GM12878 (cell line): ENCODE measurements at regions not wholly inside any gene's neighbourhood (a gene's known extent, or its start where the extent isn't known, plus 50 kb on each side); places are given as distances from the start of the nearest gene placed in this dataset.
"Not testable (repeated sequence)": the region's sequence is repeated elsewhere in the genome, so short reads cannot be mapped to it uniquely, and the experiment has no call there.

ENCODE experiments used
- ATAC-seq: fragments of 200-7000 bp; cut with Tn5 transposase; 3 replicates; pipeline ENCODE4 v1.9.1; 2020; ENCODE audit warnings: mild to moderate bottlenecking, moderate library complexity
- BruUV-seq: library from RNA; stranded (reverse); fragments of 400-500 nt; replicated peaks from 2 replicates; lab custom pipeline; 2021; lab: Mats Ljungman, UMichigan
- CTCF ChIA-PET: fragments of 300-600 bp; sonication (Branson Sonifier 250); formaldehyde crosslinking; extraction: SDS; loops from one replicate; lab custom pipeline; 2021; ENCODE audit warnings: inconsistent platforms; lab: Yijun Ruan, JAX
- POLR2A ChIA-PET: fragments of 350-600 bp; formaldehyde crosslinking; extraction: SDS; loops from one replicate; lab custom pipeline; 2021; ENCODE audit warnings: inconsistent platforms; lab: Charles Lee
- RAD21 ChIA-PET: fragments of 300-600 bp; sonication (Branson Sonifier 250); formaldehyde crosslinking; loops from one replicate; lab custom pipeline; 2023; ENCODE audit warnings: antibody characterized with exemption; ENCODE audit not compliant: unreplicated experiment; lab: Charles Lee
- SMC1A ChIA-PET: fragments of 300-600 bp; sonication (Branson Sonifier 250); formaldehyde crosslinking; loops from one replicate; lab custom pipeline; 2023; ENCODE audit not compliant: unreplicated experiment, uncharacterized antibody; lab: Charles Lee
- DNase-seq: peaks from one replicate; pipeline ENCODE4 v3.0.0-alpha.2; 2011; ENCODE audit warnings: low read depth, low spot score
- FAIRE-seq: peaks from 3 replicates; lab custom pipeline; 2011; peaks lifted over from hg19 to GRCh38; lab: Jason Lieb, UNC
- H2AFZ ChIP-seq: 2 replicates; pipeline ENCODE4 v1.6.0; 2011; ENCODE audit warnings: low read depth, low read length, control low read depth; ENCODE audit not compliant: control insufficient read depth
- H3K27ac ChIP-seq: 2 replicates; pipeline ENCODE4 v1.5.1; 2011; ENCODE audit warnings: control low read depth; ENCODE audit not compliant: control insufficient read depth, insufficient read depth
- H3K27me3 ChIP-seq, 2 experiments: replicated peaks in 1 of 2; 2 replicates each; pipeline versions ENCODE4 v1.6.0 to v1.6.1; 2011; ENCODE audit warnings: low read length in 1 of 2; ENCODE audit not compliant: control insufficient read depth in 2 of 2, insufficient read depth in 2 of 2
- H3K36me3 ChIP-seq, 2 experiments: 2 replicates each; pipeline ENCODE4 v1.5.1; 2011; ENCODE audit warnings: low read length in 1 of 2; ENCODE audit not compliant: control insufficient read depth in 2 of 2, insufficient read depth in 2 of 2
- H3K4me1 ChIP-seq: 2 replicates; pipeline ENCODE4 v1.6.1; 2011; ENCODE audit warnings: mild to moderate bottlenecking, low read length, moderate library complexity, mixed read lengths; ENCODE audit not compliant: control insufficient read depth, insufficient read depth
- H3K4me2 ChIP-seq: 2 replicates; pipeline ENCODE4 v1.6.0; 2011; ENCODE audit warnings: control low read depth; ENCODE audit not compliant: control insufficient read depth, insufficient read depth
- H3K4me3 ChIP-seq: fragments of 200-600 bp; sonication (generic); 2 replicates; pipeline ENCODE4 v1.5.1; 2016
- H3K79me2 ChIP-seq: 2 replicates; pipeline ENCODE4 v1.6.0; 2011; ENCODE audit warnings: low read length; ENCODE audit not compliant: control insufficient read depth, insufficient read depth
- H3K9ac ChIP-seq: 2 replicates; pipeline ENCODE4 v1.8.0; 2011; ENCODE audit warnings: low read length, control low read depth, mixed read lengths; ENCODE audit not compliant: control insufficient read depth, insufficient read depth
- H3K9me3 ChIP-seq: replicated peaks from 3 replicates; pipeline ENCODE4 v1.5.1; 2011; ENCODE audit warnings: mild to moderate bottlenecking, low read length; ENCODE audit not compliant: control insufficient read depth, insufficient read depth
- H4K20me1 ChIP-seq: 2 replicates; pipeline ENCODE4 v1.6.0; 2011; ENCODE audit not compliant: control insufficient read depth, insufficient read depth
- ATF7 ChIP-seq: fragments of 450-650 bp; IDR thresholded peaks from 2 replicates; pipeline ENCODE4 v1.6.1; 2016; ENCODE audit warnings: low read depth, mild to moderate bottlenecking
- ESRRA ChIP-seq: IDR thresholded peaks from 2 replicates; pipeline ENCODE4 v1.6.1; 2012; ENCODE audit warnings: mild to moderate bottlenecking, low read length, improper control_type of control experiment
- IRF4 ChIP-seq: IDR thresholded peaks from 2 replicates; pipeline ENCODE4 v1.6.1; 2011; ENCODE audit warnings: low read depth, low read length
- KDM1A ChIP-seq: fragments of 200-600 bp; sonication (generic); IDR thresholded peaks from 2 replicates; pipeline ENCODE4 v1.6.1; 2016; ENCODE audit warnings: borderline replicate concordance
- NFYB ChIP-seq: IDR thresholded peaks from 2 replicates; pipeline ENCODE4 v1.6.1; 2011; ENCODE audit warnings: low read depth, mild to moderate bottlenecking, low read length, improper control_type of control experiment, moderate library complexity; ENCODE audit not compliant: insufficient read depth
- SRF ChIP-seq, 2 experiments: IDR thresholded peaks; 2 replicates each; pipeline ENCODE4 v1.6.1; 2011; ENCODE audit warnings: low read depth in 2 of 2, low read length in 2 of 2, mild to moderate bottlenecking in 1 of 2, moderate library complexity in 1 of 2
- SUPT20H ChIP-seq: IDR thresholded peaks from 2 replicates; pipeline ENCODE4 v1.6.1; 2011; ENCODE audit warnings: low read depth, mild to moderate bottlenecking, low read length, moderate library complexity, borderline replicate concordance; ENCODE audit not compliant: control insufficient read depth
- YY1 ChIP-seq: IDR thresholded peaks from 2 replicates; pipeline ENCODE4 v1.6.1; 2011; ENCODE audit warnings: low read depth, mild to moderate bottlenecking, low read length
- ZNF384 ChIP-seq: IDR thresholded peaks from 2 replicates; pipeline ENCODE4 v1.6.1; 2012; ENCODE audit warnings: low read depth, mild to moderate bottlenecking, low read length, improper control_type of control experiment, borderline replicate concordance
- WGBS: methylation state at CpG from one replicate; pipeline ENCODE4 v1.1.6; 2016; ENCODE audit warnings: low lambda C conversion rate; ENCODE audit not compliant: insufficient replicate concordance, insufficient coverage; ENCODE audit errors: missing lambda C conversion rate; 5-methylcytosine and 5-hydroxymethylcytosine counted together
- in situ Hi-C: fragments of 300-500 bp; cut with MboI; formaldehyde crosslinking; loops from 9 replicates; pipeline ENCODE4 v1.14.3; 2018; ENCODE audit warnings: mixed read lengths
- intact Hi-C: fragments of 100-400 bp; cut with micrococcal nuclease; formaldehyde crosslinking; loops from one replicate; pipeline ENCODE4 v1.14.2; 2022; ENCODE audit not compliant: unreplicated experiment
- TF ChIP-seq, protein P1 (sequence below): fragments of 450-650 bp; formaldehyde crosslinking; IDR thresholded peaks from 2 replicates; pipeline ENCODE4 v1.5.0; 2022; ENCODE audit warnings: mild to moderate bottlenecking, missing genetic modification characterization
- TF ChIP-seq, protein P2 (sequence below): fragments of 450-650 bp; IDR thresholded peaks from 2 replicates; pipeline ENCODE4 v1.6.1; 2017; ENCODE audit warnings: mild to moderate bottlenecking, moderate library complexity

DNA sequence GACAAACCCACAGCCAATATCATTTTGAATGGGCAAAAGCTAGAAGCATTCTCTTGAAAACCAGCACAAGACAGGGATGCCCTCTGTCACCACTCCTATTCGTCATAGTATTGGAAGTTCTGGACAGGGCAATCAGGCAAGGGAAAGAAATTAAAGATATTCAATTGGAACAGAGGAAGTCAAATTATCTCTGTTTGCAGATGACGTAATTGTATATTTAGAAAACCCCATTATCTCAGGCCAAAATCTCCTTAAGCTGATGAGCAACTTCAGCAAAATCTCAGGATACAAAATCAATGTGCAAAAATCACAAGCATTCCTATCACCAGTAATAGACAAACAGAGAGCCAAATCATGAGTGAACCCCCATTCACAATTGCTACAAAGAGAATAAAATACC is 99.1 kb upstream of the SMLR1 start:
- H3K4me2 ChIP-seq, H3K36me3 ChIP-seq, H3K9ac ChIP-seq, H3K9me3 ChIP-seq, H3K4me3 ChIP-seq, FAIRE-seq, BruUV-seq, CTCF ChIA-PET, in situ Hi-C loops, H2AFZ ChIP-seq, H3K27me3 ChIP-seq, H3K79me2 ChIP-seq, POLR2A ChIA-PET, ATAC-seq, DNase-seq, H3K4me1 ChIP-seq, H4K20me1 ChIP-seq: not testable (repeated sequence)
- 4% methylated on average over 2 of the region's 2 CpGs for WGBS
- SMC1A ChIA-PET = interaction anchor here (1.8 kb wide), 1 partner anchor 97 kb away, joined by 3 read pairs; no protein-coding TSS in a partner anchor
- peak; percentile 42 for TF ChIP-seq ATF7
- TF ChIP-seq, all 136 proteins: peak for 1; not testable (repeated sequence) for 135
- intact Hi-C loops, RAD21 ChIA-PET, H3K27ac ChIP-seq: not testable (repeated sequence)

DNA sequence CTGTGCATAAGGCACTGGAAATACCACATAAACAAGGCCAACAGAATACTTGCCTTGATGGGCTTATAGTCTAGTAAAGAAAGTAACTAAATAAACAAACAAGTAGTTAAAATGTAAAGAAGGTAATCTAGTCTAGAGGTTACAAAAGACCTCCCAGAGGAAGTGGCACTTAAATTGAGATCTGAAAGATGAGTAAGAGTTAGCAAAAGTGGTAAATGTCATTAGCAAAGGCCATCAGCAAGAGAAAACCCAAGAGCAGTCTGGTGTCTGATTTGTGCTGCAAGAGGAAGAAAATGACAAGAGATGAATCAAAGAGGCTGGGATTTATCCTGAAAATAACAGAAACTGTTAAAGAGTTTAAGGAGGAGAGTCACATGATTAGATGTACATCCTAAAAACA is 96.6 kb upstream of the SMLR1 start:
- Histone ChIP-seq H3K27me3 (no peaks in the 10 kb centered on the region), H3K79me2 (no peaks in the 10 kb centered on the region), H3K27ac (no peak overlapping the region), H3K36me3 (no peaks in the 10 kb centered on the region), H2AFZ (no peak overlapping the region), H3K9ac (no peak overlapping the region), H3K4me3 (no peak overlapping the region), H3K4me2 (no peak overlapping the region), H3K4me1 (no peaks in the 10 kb centered on the region), H4K20me1 (no peaks in the 10 kb centered on the region), H3K9me3 (no peaks in the 10 kb centered on the region)
- 0 out of 3 replicates have a peak, but pooled peaks have one; percentile 27 for ATAC-seq
- DNase-seq = no peak
- CTCF ChIA-PET = no interaction called here
- FAIRE-seq = no peak
- SMC1A ChIA-PET = no interaction called here
- RAD21 ChIA-PET = interaction anchor here (0.6 kb wide), 1 partner anchor 436 kb away, joined by 3 read pairs; no protein-coding TSS in a partner anchor
- no TSS peak for BruUV-seq
- intact Hi-C loops (no loop called here), in situ Hi-C loops (no loop called here)
- POLR2A ChIA-PET = no interaction called here
- TF ChIP-seq YY1 (no peak), ESRRA (no peak), NFYB (no peak), ZNF384 (no peak), SUPT20H (no peak), KDM1A (no peak), SRF (IDR thresholded peaks at IDR 0.05; ENCODE audit: low read depth in 2 of 2, low read length in 2 of 2) (no peak), IRF4 (no peak)
- TF ChIP-seq, protein P1, sequence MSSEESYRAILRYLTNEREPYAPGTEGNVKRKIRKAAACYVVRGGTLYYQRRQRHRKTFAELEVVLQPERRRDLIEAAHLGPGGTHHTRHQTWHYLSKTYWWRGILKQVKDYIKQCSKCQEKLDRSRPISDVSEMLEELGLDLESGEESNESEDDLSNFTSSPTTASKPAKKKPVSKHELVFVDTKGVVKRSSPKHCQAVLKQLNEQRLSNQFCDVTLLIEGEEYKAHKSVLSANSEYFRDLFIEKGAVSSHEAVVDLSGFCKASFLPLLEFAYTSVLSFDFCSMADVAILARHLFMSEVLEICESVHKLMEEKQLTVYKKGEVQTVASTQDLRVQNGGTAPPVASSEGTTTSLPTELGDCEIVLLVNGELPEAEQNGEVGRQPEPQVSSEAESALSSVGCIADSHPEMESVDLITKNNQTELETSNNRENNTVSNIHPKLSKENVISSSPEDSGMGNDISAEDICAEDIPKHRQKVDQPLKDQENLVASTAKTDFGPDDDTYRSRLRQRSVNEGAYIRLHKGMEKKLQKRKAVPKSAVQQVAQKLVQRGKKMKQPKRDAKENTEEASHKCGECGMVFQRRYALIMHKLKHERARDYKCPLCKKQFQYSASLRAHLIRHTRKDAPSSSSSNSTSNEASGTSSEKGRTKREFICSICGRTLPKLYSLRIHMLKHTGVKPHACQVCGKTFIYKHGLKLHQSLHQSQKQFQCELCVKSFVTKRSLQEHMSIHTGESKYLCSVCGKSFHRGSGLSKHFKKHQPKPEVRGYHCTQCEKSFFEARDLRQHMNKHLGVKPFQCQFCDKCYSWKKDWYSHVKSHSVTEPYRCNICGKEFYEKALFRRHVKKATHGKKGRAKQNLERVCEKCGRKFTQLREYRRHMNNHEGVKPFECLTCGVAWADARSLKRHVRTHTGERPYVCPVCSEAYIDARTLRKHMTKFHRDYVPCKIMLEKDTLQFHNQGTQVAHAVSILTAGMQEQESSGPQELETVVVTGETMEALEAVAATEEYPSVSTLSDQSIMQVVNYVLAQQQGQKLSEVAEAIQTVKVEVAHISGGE (CRISPR knock-in tag) = no peak
- TF ChIP-seq, protein P2, sequence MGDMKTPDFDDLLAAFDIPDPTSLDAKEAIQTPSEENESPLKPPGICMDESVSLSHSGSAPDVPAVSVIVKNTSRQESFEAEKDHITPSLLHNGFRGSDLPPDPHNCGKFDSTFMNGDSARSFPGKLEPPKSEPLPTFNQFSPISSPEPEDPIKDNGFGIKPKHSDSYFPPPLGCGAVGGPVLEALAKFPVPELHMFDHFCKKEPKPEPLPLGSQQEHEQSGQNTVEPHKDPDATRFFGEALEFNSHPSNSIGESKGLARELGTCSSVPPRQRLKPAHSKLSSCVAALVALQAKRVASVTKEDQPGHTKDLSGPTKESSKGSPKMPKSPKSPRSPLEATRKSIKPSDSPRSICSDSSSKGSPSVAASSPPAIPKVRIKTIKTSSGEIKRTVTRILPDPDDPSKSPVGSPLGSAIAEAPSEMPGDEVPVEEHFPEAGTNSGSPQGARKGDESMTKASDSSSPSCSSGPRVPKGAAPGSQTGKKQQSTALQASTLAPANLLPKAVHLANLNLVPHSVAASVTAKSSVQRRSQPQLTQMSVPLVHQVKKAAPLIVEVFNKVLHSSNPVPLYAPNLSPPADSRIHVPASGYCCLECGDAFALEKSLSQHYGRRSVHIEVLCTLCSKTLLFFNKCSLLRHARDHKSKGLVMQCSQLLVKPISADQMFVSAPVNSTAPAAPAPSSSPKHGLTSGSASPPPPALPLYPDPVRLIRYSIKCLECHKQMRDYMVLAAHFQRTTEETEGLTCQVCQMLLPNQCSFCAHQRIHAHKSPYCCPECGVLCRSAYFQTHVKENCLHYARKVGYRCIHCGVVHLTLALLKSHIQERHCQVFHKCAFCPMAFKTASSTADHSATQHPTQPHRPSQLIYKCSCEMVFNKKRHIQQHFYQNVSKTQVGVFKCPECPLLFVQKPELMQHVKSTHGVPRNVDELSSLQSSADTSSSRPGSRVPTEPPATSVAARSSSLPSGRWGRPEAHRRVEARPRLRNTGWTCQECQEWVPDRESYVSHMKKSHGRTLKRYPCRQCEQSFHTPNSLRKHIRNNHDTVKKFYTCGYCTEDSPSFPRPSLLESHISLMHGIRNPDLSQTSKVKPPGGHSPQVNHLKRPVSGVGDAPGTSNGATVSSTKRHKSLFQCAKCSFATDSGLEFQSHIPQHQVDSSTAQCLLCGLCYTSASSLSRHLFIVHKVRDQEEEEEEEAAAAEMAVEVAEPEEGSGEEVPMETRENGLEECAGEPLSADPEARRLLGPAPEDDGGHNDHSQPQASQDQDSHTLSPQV = no peak
